H9 (cell line): ENCODE measurements at regions not wholly inside any gene's neighbourhood (a gene's known extent, or its start where the extent isn't known, plus 50 kb on each side); places are given as distances from the start of the nearest gene placed in this dataset.

Experiments
- DNase-seq: peaks from one replicate; pipeline ENCODE4 v3.0.0-alpha.2; 2017
- H2AFZ ChIP-seq: one replicate; pipeline ENCODE4 v1.6.1; 2013; ENCODE audit warnings: mild to moderate bottlenecking, low read length, control low read depth, moderate library complexity
- H2AK5ac ChIP-seq: 2 replicates; pipeline ENCODE4 v1.6.1; 2013; ENCODE audit warnings: low read length, control low read depth, mixed read lengths; ENCODE audit not compliant: insufficient read length
- H2BK120ac ChIP-seq: one replicate; pipeline ENCODE4 v1.6.1; 2013; ENCODE audit warnings: low read depth, mild to moderate bottlenecking, low read length, control low read depth, inconsistent platforms; ENCODE audit not compliant: poor library complexity, severe bottlenecking
- H2BK12ac ChIP-seq: 2 replicates; pipeline ENCODE4 v1.6.1; 2013; ENCODE audit warnings: low read length, control low read depth, mixed read lengths, low read depth; ENCODE audit not compliant: insufficient read length
- H2BK15ac ChIP-seq: 2 replicates; pipeline ENCODE4 v1.6.1; 2013; ENCODE audit warnings: low read depth, low read length, control low read depth
- H2BK20ac ChIP-seq: one replicate; pipeline ENCODE4 v1.6.1; 2013; ENCODE audit warnings: low read depth, mild to moderate bottlenecking, low read length, control low read depth, inconsistent platforms; ENCODE audit not compliant: poor library complexity, severe bottlenecking
- H2BK5ac ChIP-seq: 2 replicates; pipeline ENCODE4 v1.6.1; 2013; ENCODE audit warnings: low read length, control low read depth, mixed read lengths; ENCODE audit not compliant: insufficient read length
- H3K14ac ChIP-seq: 2 replicates; pipeline ENCODE4 v1.6.1; 2013; ENCODE audit warnings: low read length, control low read depth; ENCODE audit not compliant: insufficient read depth
- H3K18ac ChIP-seq: 2 replicates; pipeline ENCODE4 v1.6.1; 2013; ENCODE audit warnings: low read depth, mild to moderate bottlenecking, mixed read lengths, low read length, control low read depth; ENCODE audit not compliant: insufficient read length
- H3K23ac ChIP-seq: 2 replicates; pipeline ENCODE4 v1.6.1; 2013; ENCODE audit warnings: low read length, control low read depth, mixed read lengths, low read depth; ENCODE audit not compliant: insufficient read length
- H3K23me2 ChIP-seq: 2 replicates; pipeline ENCODE4 v1.6.1; 2013; ENCODE audit warnings: low read depth, mild to moderate bottlenecking, mixed read lengths, low read length, control low read depth; ENCODE audit not compliant: insufficient read length, poor library complexity, severe bottlenecking
- H3K27ac ChIP-seq: 2 replicates; pipeline ENCODE4 v1.5.1; 2013; ENCODE audit warnings: low read length, control low read depth, mixed read lengths, low read depth; ENCODE audit not compliant: insufficient read length
- H3K27me3 ChIP-seq: 2 replicates; pipeline ENCODE4 v1.6.1; 2013; ENCODE audit warnings: low read length, control low read depth, inconsistent platforms; ENCODE audit not compliant: insufficient read depth
- H3K4ac ChIP-seq: 2 replicates; pipeline ENCODE4 v1.6.1; 2013; ENCODE audit warnings: low read depth, mild to moderate bottlenecking, control low read depth, inconsistent platforms, low read length, moderate library complexity
- H3K4me1 ChIP-seq: 2 replicates; pipeline ENCODE4 v1.6.1; 2013; ENCODE audit warnings: low read length, control low read depth, inconsistent platforms; ENCODE audit not compliant: insufficient read depth
- H3K4me2 ChIP-seq: 2 replicates; pipeline ENCODE4 v1.6.1; 2013; ENCODE audit warnings: low read length, control low read depth, mixed read lengths; ENCODE audit not compliant: insufficient read length, insufficient read depth
- H3K56ac ChIP-seq: 2 replicates; pipeline ENCODE4 v1.6.1; 2013; ENCODE audit warnings: low read depth, mild to moderate bottlenecking, mixed read lengths, low read length, control low read depth; ENCODE audit not compliant: insufficient read length
- H3K79me1 ChIP-seq: 2 replicates; pipeline ENCODE4 v1.6.1; 2013; ENCODE audit warnings: low read depth, mild to moderate bottlenecking, moderate library complexity, low read length, control low read depth, inconsistent platforms; ENCODE audit not compliant: insufficient read depth, poor library complexity, severe bottlenecking
- H3K79me2 ChIP-seq: 2 replicates; pipeline ENCODE4 v1.6.1; 2013; ENCODE audit warnings: low read length, control low read depth, inconsistent platforms; ENCODE audit not compliant: insufficient read depth
- H3K9ac ChIP-seq: 2 replicates; pipeline ENCODE4 v1.6.1; 2013; ENCODE audit warnings: low read length, control low read depth, mixed read lengths; ENCODE audit not compliant: insufficient read length; ENCODE audit errors: extremely low read depth
- H3K9me3 ChIP-seq: one replicate; pipeline ENCODE4 v1.6.1; 2013; ENCODE audit warnings: low read depth, low read length, inconsistent platforms; ENCODE audit not compliant: control insufficient read depth
- H3T11ph ChIP-seq: one replicate; pipeline ENCODE4 v1.6.1; 2013; ENCODE audit warnings: mild to moderate bottlenecking, low read length, control low read depth, inconsistent platforms
- H4K20me1 ChIP-seq: one replicate; pipeline ENCODE4 v1.6.1; 2013; ENCODE audit not compliant: control insufficient read depth, insufficient read length, insufficient read depth
- H4K5ac ChIP-seq: 2 replicates; pipeline ENCODE4 v1.6.1; 2013; ENCODE audit warnings: low read depth, mild to moderate bottlenecking, mixed read lengths, low read length, control low read depth; ENCODE audit not compliant: insufficient read length
- H4K8ac ChIP-seq: replicated peaks from 2 replicates; pipeline ENCODE4 v1.6.1; 2013; ENCODE audit warnings: low read length, control low read depth, mixed read lengths, low read depth; ENCODE audit not compliant: insufficient read length
- H4K91ac ChIP-seq: 2 replicates; pipeline ENCODE4 v1.6.1; 2013; ENCODE audit warnings: low read depth, mild to moderate bottlenecking, moderate library complexity, mixed read lengths, low read length, control low read depth; ENCODE audit not compliant: insufficient read length
- H3K27ac Mint-ChIP-seq, 3 experiments: 2 replicates in 2 of 3; 3 replicates in 1 of 3; pipeline ENCODE4 v1.8.0; 2020 to 2021; ENCODE audit warnings: mixed read lengths in 3 of 3, mild to moderate bottlenecking in 1 of 3, moderate library complexity in 1 of 3
- H3K27me3 Mint-ChIP-seq: 2 replicates; pipeline ENCODE4 v1.8.0; 2021; ENCODE audit warnings: low read depth, mild to moderate bottlenecking, moderate library complexity, mixed read lengths
- H3K36me3 Mint-ChIP-seq, 3 experiments: 2 replicates in 2 of 3; 3 replicates in 1 of 3; pipeline ENCODE4 v1.8.0; 2020 to 2021; ENCODE audit warnings: low read depth in 3 of 3, mixed read lengths in 3 of 3; ENCODE audit not compliant: insufficient read depth in 1 of 3
- H3K4me1 Mint-ChIP-seq, 2 experiments: 2 replicates each; pipeline ENCODE4 v1.8.0; 2020; ENCODE audit warnings: mixed read lengths in 2 of 2
- H3K4me3 Mint-ChIP-seq, 2 experiments: 2 replicates in 1 of 2; 3 replicates in 1 of 2; pipeline ENCODE4 v1.8.0; 2020 to 2021; ENCODE audit warnings: mild to moderate bottlenecking in 2 of 2, mixed read lengths in 2 of 2, moderate library complexity in 1 of 2
- H3K9me3 Mint-ChIP-seq, 2 experiments: 2 replicates in 1 of 2; 3 replicates in 1 of 2; pipeline ENCODE4 v1.8.0; 2020; ENCODE audit warnings: mild to moderate bottlenecking in 2 of 2, mixed read lengths in 2 of 2, moderate library complexity in 1 of 2
- CTCF ChIP-seq: fragments of 200-600 bp; sonication (generic); conservative IDR thresholded peaks from 3 replicates; pipeline ENCODE4 v1.8.0; 2021; ENCODE audit warnings: antibody characterized with exemption, mild to moderate bottlenecking
- WGBS: extraction: QIAGEN DNeasy Blood & Tissue Kit; methylation state at CpG from one replicate; pipeline ENCODE4 v1.1.7; 2013; ENCODE audit warnings: missing lambda C conversion rate, low lambda C conversion rate, mixed read lengths; ENCODE audit not compliant: insufficient read length; ENCODE audit errors: extremely low coverage; 5-methylcytosine and 5-hydroxymethylcytosine counted together

GRCh38 chr14:44352201-44352600 is 154.9 kb downstream of the FSCB start:
- H3K4me2 ChIP-seq, result no peak overlapping the region
- H3K9ac ChIP-seq, result no peak overlapping the region
- no peak overlapping the region for H2BK5ac ChIP-seq
- no peak overlapping the region for H4K8ac ChIP-seq
- no peak overlapping the region for H4K5ac ChIP-seq
- Mint-ChIP-seq H3K4me1 (no peaks in the 10 kb centered on the region), H3K9me3 (peaks cover 11 to 22% of the 10 kb centered on the region in 2 experiments), H3K4me3 (no peak overlapping the region), H3K27me3 (no peaks in the 10 kb centered on the region), H3K27ac (no peak overlapping the region), H3K36me3 (peaks cover 0 to 9% (median 3%) of the 10 kb centered on the region in 3 experiments; a peak in 5 of 7 replicates)
- no peak overlapping the region for H2BK20ac ChIP-seq
- H3K9me3 ChIP-seq, result peaks cover 2% of the 10 kb centered on the region
- no peak overlapping the region for H2AFZ ChIP-seq
- no peaks in the 10 kb centered on the region for H3K27me3 ChIP-seq
- no peaks in the 10 kb centered on the region for H3K23me2 ChIP-seq
- no peak overlapping the region for H2BK120ac ChIP-seq
- H4K91ac ChIP-seq, result no peak overlapping the region
- H3K79me1 ChIP-seq, result no peaks in the 10 kb centered on the region
- no peak for DNase-seq
- no peak overlapping the region for H2BK15ac ChIP-seq
- H2BK12ac ChIP-seq, result no peak overlapping the region
- TF ChIP-seq CTCF, result no peak
- WGBS, result no CpG with 5 or more reads among the region's 1 CpG
- no peak overlapping the region for H3K14ac ChIP-seq
- H3K27ac ChIP-seq, result no peak overlapping the region
- no peak overlapping the region for H3K23ac ChIP-seq
- H3K4ac ChIP-seq, result no peak overlapping the region
- no peaks in the 10 kb centered on the region for H4K20me1 ChIP-seq
- no peak overlapping the region for H3K18ac ChIP-seq
- H3K4me1 ChIP-seq, result no peaks in the 10 kb centered on the region
- no peak overlapping the region for H2AK5ac ChIP-seq
- H3T11ph ChIP-seq, result no peak overlapping the region
- no peak overlapping the region for H3K56ac ChIP-seq
- H3K79me2 ChIP-seq, result no peaks in the 10 kb centered on the region
